ENCODE measurements at regions not wholly inside any gene's neighbourhood (a gene's known extent, or its start where the extent isn't known, plus 50 kb on each side); places are given as distances from the start of the nearest gene placed in this dataset.

DNA sequence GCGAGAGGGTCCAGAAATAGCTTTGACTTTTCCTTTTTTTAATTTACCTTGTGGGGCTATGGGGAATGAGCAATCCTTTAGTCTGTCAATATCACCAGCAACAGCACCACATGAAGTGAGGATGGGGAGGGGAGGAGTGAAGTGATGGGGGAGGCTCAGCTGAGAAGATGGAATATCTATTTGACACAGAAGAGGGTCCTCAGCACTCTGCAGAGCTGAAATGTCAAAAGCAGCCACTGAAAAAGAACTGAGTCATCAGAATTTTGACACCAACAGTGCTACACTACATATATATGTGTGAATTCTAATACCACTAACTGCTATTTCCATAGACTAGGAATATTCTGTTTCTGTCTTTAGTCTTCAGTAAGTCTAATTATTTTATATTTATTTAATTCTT is 427.0 kb upstream of the PBX1 start:
- TF ChIP-seq, protein P1, sequence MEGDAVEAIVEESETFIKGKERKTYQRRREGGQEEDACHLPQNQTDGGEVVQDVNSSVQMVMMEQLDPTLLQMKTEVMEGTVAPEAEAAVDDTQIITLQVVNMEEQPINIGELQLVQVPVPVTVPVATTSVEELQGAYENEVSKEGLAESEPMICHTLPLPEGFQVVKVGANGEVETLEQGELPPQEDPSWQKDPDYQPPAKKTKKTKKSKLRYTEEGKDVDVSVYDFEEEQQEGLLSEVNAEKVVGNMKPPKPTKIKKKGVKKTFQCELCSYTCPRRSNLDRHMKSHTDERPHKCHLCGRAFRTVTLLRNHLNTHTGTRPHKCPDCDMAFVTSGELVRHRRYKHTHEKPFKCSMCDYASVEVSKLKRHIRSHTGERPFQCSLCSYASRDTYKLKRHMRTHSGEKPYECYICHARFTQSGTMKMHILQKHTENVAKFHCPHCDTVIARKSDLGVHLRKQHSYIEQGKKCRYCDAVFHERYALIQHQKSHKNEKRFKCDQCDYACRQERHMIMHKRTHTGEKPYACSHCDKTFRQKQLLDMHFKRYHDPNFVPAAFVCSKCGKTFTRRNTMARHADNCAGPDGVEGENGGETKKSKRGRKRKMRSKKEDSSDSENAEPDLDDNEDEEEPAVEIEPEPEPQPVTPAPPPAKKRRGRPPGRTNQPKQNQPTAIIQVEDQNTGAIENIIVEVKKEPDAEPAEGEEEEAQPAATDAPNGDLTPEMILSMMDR (IDR thresholded peaks at IDR 0.05; ENCODE audit: insufficient read depth, low read depth, low read length): no peak
- TF ChIP-seq EZH2 (IDR thresholded peaks at IDR 0.05; ENCODE audit: insufficient read depth, low read length): no peak

All from astrocyte (in vitro differentiated cells and primary cell).